PFSK-1 (cell line): ENCODE measurements at regions not wholly inside any gene's neighbourhood (a gene's known extent, or its start where the extent isn't known, plus 50 kb on each side); places are given as distances from the start of the nearest gene placed in this dataset.

Source experiments
- FOXP2 ChIP-seq: optimal IDR thresholded peaks from 2 replicates; pipeline ENCODE3; 2011; ENCODE audit warnings: borderline replicate concordance, control low read depth, inconsistent platforms; ENCODE audit not compliant: insufficient read depth; ENCODE audit errors: extremely low read length, extremely low read depth
- POLR2AphosphoS5 ChIP-seq: IDR thresholded peaks from 2 replicates; pipeline ENCODE4 v1.6.1; 2012; ENCODE audit warnings: low read depth, mild to moderate bottlenecking, control low read depth, low read length, moderate library complexity
- SIN3A ChIP-seq: IDR thresholded peaks from 2 replicates; pipeline ENCODE4 v1.6.1; 2012; ENCODE audit warnings: mild to moderate bottlenecking, low read length, moderate library complexity, borderline replicate concordance; ENCODE audit not compliant: insufficient read depth
- TAF1 ChIP-seq: IDR thresholded peaks from 2 replicates; pipeline ENCODE4 v1.6.1; 2012; ENCODE audit warnings: low read length, control low read depth, borderline replicate concordance; ENCODE audit not compliant: insufficient read depth
- TF ChIP-seq, protein P1 (sequence below), 2 experiments: IDR thresholded peaks; 2 replicates each; pipeline versions ENCODE4 v1.6.1 to v1.8.0; 2011 to 2012; ENCODE audit warnings: low read depth in 2 of 2, low read length in 2 of 2, control low read depth in 1 of 2, inconsistent platforms in 1 of 2, mild to moderate bottlenecking in 1 of 2, moderate library complexity in 1 of 2; ENCODE audit not compliant: insufficient read depth in 1 of 2

DNA sequence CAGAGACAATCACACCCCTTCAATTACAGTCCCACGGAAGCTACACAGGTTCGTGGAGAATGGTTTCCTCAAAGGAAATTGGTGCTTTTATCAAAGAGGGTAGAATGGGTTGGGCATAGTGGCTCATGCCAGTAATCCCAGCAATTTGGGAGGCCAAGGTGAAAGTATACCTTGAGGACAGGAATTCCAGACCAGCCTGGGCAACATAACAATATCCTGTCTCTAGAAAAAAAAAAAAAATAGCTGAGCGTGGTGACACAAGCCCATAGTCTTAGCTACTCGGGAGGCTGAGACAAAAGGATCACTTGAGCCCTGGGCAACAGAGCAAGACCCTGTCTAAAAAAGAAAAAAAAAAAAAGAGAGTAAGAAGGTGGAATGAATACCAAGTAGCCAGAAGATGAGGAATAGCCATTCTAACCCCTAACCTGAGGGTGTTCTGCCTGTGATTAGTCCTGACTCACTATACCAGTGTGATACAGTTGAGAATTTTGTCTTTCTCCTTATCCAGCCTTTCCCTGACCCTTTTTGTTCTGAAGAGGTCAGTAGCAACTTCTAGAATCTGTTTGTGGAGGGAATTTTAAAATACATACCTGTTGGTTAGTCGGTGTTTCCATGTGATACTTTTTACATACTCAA, 283.2 kb downstream of the MREG start:
- TF ChIP-seq, protein P1, sequence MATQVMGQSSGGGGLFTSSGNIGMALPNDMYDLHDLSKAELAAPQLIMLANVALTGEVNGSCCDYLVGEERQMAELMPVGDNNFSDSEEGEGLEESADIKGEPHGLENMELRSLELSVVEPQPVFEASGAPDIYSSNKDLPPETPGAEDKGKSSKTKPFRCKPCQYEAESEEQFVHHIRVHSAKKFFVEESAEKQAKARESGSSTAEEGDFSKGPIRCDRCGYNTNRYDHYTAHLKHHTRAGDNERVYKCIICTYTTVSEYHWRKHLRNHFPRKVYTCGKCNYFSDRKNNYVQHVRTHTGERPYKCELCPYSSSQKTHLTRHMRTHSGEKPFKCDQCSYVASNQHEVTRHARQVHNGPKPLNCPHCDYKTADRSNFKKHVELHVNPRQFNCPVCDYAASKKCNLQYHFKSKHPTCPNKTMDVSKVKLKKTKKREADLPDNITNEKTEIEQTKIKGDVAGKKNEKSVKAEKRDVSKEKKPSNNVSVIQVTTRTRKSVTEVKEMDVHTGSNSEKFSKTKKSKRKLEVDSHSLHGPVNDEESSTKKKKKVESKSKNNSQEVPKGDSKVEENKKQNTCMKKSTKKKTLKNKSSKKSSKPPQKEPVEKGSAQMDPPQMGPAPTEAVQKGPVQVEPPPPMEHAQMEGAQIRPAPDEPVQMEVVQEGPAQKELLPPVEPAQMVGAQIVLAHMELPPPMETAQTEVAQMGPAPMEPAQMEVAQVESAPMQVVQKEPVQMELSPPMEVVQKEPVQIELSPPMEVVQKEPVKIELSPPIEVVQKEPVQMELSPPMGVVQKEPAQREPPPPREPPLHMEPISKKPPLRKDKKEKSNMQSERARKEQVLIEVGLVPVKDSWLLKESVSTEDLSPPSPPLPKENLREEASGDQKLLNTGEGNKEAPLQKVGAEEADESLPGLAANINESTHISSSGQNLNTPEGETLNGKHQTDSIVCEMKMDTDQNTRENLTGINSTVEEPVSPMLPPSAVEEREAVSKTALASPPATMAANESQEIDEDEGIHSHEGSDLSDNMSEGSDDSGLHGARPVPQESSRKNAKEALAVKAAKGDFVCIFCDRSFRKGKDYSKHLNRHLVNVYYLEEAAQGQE (IDR thresholded peaks at IDR 0.05; ENCODE audit: insufficient read depth in 1 of 2, low read depth in 2 of 2, low read length in 2 of 2), result no peak
- TF ChIP-seq SIN3A, result no peak

- TF ChIP-seq, protein P1 (IDR thresholded peaks at IDR 0.05; ENCODE audit: insufficient read depth in 1 of 2, low read depth in 2 of 2, low read length in 2 of 2), result no peak
- no peak for TF ChIP-seq TAF1
- no peak for TF ChIP-seq FOXP2
- no peak for TF ChIP-seq SIN3A
- TF ChIP-seq POLR2AphosphoS5, result no peak
Observed at GRCh38 chr2:215728504-215729065, 284.8 kb downstream of the MREG start.

GRCh38 chr2:215727507-215728503, 285.5 kb downstream of the MREG start:
- TF ChIP-seq FOXP2, result no peak

DNA sequence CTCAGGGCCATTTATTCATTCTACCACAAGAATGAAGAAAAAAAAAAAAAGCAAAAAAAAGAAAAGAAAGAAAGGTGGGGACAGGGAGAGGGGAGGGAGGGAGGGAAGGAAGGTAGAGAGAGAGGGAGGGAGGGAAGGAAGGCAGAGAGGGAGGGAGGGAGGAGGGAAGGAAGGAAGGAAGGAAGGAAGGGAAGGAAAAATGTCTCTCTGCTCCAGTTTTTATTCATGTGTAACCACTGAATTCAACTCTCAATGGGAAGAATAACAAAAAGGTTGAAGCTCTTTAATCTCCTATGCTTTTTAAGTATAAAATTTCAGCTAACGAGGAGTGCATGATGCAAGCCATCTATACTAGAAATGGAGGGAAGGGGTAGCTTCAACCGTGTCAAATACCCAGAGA, 287.3 kb downstream of the MREG start:
- TF ChIP-seq TAF1 (no peak), SIN3A (no peak), FOXP2 (no peak), POLR2AphosphoS5 (no peak)
- TF ChIP-seq, protein P1 (IDR thresholded peaks at IDR 0.05; ENCODE audit: insufficient read depth in 1 of 2, low read depth in 2 of 2, low read length in 2 of 2), result no peak

GRCh38 chr2:215724146-215724545, 288.3 kb upstream of the FN1 start:
- TF ChIP-seq POLR2AphosphoS5, result no peak
- TF ChIP-seq FOXP2, result no peak
- no peak for TF ChIP-seq TAF1

GRCh38 chr2:215723631-215724011, 287.8 kb upstream of the FN1 start:
- TF ChIP-seq, protein P1 (IDR thresholded peaks at IDR 0.05; ENCODE audit: insufficient read depth in 1 of 2, low read depth in 2 of 2, low read length in 2 of 2), result no peak
